ENCODE measurements at regions not wholly inside any gene's neighbourhood (a gene's known extent, or its start where the extent isn't known, plus 50 kb on each side); places are given as distances from the start of the nearest gene placed in this dataset.

DNA sequence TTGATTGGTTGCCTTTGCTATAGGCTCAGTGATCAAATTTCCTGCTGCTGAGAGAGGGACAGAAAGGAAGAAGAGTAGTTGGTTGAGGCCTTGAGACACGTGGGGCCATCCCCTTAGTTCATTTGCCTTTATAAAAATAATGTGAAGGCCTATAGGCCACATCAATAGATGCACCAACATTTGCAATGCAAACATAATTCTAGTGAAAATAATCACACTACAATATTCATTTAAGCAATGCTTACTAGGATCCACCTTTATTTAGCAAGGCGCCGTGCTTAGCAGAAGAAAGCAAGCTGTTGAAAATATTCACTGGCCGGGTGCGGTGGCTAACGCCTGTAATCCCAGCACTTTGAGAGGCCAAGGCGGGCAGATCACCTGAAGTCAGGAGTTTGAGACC lies 105.3 kb upstream of the CXCR4 start:
- TF ChIP-seq POLR2AphosphoS5 (IDR thresholded peaks at IDR 0.05; ENCODE audit: low read depth, low read length) (no peak), TAF1 (IDR thresholded peaks at IDR 0.05; ENCODE audit: borderline replicate concordance, insufficient read depth, low read length) (no peak), SIN3A (IDR thresholded peaks at IDR 0.05; ENCODE audit: borderline replicate concordance, insufficient read depth, low read length) (no peak)
- TF ChIP-seq, protein P1, sequence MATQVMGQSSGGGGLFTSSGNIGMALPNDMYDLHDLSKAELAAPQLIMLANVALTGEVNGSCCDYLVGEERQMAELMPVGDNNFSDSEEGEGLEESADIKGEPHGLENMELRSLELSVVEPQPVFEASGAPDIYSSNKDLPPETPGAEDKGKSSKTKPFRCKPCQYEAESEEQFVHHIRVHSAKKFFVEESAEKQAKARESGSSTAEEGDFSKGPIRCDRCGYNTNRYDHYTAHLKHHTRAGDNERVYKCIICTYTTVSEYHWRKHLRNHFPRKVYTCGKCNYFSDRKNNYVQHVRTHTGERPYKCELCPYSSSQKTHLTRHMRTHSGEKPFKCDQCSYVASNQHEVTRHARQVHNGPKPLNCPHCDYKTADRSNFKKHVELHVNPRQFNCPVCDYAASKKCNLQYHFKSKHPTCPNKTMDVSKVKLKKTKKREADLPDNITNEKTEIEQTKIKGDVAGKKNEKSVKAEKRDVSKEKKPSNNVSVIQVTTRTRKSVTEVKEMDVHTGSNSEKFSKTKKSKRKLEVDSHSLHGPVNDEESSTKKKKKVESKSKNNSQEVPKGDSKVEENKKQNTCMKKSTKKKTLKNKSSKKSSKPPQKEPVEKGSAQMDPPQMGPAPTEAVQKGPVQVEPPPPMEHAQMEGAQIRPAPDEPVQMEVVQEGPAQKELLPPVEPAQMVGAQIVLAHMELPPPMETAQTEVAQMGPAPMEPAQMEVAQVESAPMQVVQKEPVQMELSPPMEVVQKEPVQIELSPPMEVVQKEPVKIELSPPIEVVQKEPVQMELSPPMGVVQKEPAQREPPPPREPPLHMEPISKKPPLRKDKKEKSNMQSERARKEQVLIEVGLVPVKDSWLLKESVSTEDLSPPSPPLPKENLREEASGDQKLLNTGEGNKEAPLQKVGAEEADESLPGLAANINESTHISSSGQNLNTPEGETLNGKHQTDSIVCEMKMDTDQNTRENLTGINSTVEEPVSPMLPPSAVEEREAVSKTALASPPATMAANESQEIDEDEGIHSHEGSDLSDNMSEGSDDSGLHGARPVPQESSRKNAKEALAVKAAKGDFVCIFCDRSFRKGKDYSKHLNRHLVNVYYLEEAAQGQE (IDR thresholded peaks at IDR 0.05; ENCODE audit: insufficient read depth in 1 of 2, low read depth in 2 of 2, low read length in 2 of 2) = no peak
